DMS79 treated with DMSO at 0.1 percent for 48 hours (cell line): ENCODE measurements at regions not wholly inside any gene's neighbourhood (a gene's known extent, or its start where the extent isn't known, plus 50 kb on each side); places are given as distances from the start of the nearest gene placed in this dataset.
"Not testable (repeated sequence)": the region's sequence is repeated elsewhere in the genome, so short reads cannot be mapped to it uniquely, and the experiment has no call there.

Source experiments
- DNase-seq: peaks from one replicate; lab custom pipeline; 2025; lab: John Stamatoyannopoulos, UW

- DNase-seq = no peak
Observed at GRCh38 chr20:50329981-50330503, 139.4 kb downstream of the CEBPB start.

- DNase-seq = no peak
Observed at GRCh38 chr20:50330504-50331313, 140.1 kb downstream of the CEBPB start.

GRCh38 chr20:50331469-50332363 is 141.1 kb downstream of the CEBPB start:
- no peak for DNase-seq

- DNase-seq = no peak
Observed at GRCh38 chr20:50332491-50332980, 141.9 kb downstream of the CEBPB start.

GRCh38 chr20:50333131-50333670 is 142.6 kb downstream of the CEBPB start:
- DNase-seq = no peak

GRCh38 chr20:50333812-50334211 is 143.2 kb downstream of the CEBPB start:
- no peak for DNase-seq

- DNase-seq = not testable (repeated sequence)
Observed at GRCh38 chr20:50334512-50334911, 143.9 kb downstream of the CEBPB start.

GRCh38 chr20:50335105-50335504 is 144.5 kb downstream of the CEBPB start:
- DNase-seq = no peak

GRCh38 chr20:50335866-50336265 is 145.2 kb downstream of the CEBPB start:
- no peak for DNase-seq

GRCh38 chr20:50336661-50337060 is 146.0 kb downstream of the CEBPB start:
- DNase-seq = no peak

GRCh38 chr20:50337521-50338466 is 147.2 kb downstream of the CEBPB start:
- no peak for DNase-seq

GRCh38 chr20:50338479-50339391 is 148.1 kb downstream of the CEBPB start:
- no peak for DNase-seq

GRCh38 chr20:50339466-50339901 is 148.9 kb downstream of the CEBPB start:
- no peak for DNase-seq

GRCh38 chr20:50340541-50340940 is 149.9 kb downstream of the CEBPB start:
- DNase-seq = no peak

- DNase-seq = no peak
Observed at GRCh38 chr20:50341050-50341449, 150.4 kb downstream of the CEBPB start.

GRCh38 chr20:50341880-50342637 is 151.4 kb downstream of the CEBPB start:
- DNase-seq = peak; percentile 88

- no peak for DNase-seq
Observed at GRCh38 chr20:50342638-50343102, 152.0 kb downstream of the CEBPB start.

GRCh38 chr20:50343125-50343489 is 152.5 kb downstream of the CEBPB start:
- DNase-seq = no peak

GRCh38 chr20:50343490-50344179 is 153.0 kb downstream of the CEBPB start:
- DNase-seq = no peak
